ENCODE measurements at regions not wholly inside any gene's neighbourhood (a gene's known extent, or its start where the extent isn't known, plus 50 kb on each side); places are given as distances from the start of the nearest gene placed in this dataset.

DNA sequence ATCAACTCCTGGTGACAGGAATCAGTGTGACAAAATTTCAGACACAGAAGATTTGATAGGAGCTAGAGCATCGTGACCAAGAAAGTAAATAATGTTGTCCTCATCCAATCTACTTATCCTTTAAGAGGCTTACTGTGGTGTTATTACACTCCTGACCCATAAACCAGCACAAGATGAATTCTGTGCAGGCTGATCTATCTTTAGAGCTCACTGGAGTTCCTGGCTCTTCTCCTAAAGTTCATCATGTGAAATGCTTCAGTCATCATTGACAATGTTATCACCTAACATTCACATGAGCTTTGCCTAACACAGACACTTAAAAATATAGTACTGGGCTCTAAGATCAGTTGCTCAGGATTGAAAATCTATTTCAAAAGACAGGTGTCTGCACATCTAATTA lies 271.0 kb upstream of the HSF2 start:
- Histone ChIP-seq H3K4me1 (no peaks in the 10 kb centered on the region), H3K9me3 (no peaks in the 10 kb centered on the region), H3K4me3 (no peak overlapping the region), H3K27me3 (no peaks in the 10 kb centered on the region), H3K36me3 (no peaks in the 10 kb centered on the region), H3K27ac (no peak overlapping the region)
- TF ChIP-seq, protein P1, sequence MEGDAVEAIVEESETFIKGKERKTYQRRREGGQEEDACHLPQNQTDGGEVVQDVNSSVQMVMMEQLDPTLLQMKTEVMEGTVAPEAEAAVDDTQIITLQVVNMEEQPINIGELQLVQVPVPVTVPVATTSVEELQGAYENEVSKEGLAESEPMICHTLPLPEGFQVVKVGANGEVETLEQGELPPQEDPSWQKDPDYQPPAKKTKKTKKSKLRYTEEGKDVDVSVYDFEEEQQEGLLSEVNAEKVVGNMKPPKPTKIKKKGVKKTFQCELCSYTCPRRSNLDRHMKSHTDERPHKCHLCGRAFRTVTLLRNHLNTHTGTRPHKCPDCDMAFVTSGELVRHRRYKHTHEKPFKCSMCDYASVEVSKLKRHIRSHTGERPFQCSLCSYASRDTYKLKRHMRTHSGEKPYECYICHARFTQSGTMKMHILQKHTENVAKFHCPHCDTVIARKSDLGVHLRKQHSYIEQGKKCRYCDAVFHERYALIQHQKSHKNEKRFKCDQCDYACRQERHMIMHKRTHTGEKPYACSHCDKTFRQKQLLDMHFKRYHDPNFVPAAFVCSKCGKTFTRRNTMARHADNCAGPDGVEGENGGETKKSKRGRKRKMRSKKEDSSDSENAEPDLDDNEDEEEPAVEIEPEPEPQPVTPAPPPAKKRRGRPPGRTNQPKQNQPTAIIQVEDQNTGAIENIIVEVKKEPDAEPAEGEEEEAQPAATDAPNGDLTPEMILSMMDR (IDR thresholded peaks at IDR 0.05): no peak
- intact Hi-C loops (cut with DNase I): no loop called here
- ATAC-seq (peak; percentile 26), DNase-seq (no peak)

DNA sequence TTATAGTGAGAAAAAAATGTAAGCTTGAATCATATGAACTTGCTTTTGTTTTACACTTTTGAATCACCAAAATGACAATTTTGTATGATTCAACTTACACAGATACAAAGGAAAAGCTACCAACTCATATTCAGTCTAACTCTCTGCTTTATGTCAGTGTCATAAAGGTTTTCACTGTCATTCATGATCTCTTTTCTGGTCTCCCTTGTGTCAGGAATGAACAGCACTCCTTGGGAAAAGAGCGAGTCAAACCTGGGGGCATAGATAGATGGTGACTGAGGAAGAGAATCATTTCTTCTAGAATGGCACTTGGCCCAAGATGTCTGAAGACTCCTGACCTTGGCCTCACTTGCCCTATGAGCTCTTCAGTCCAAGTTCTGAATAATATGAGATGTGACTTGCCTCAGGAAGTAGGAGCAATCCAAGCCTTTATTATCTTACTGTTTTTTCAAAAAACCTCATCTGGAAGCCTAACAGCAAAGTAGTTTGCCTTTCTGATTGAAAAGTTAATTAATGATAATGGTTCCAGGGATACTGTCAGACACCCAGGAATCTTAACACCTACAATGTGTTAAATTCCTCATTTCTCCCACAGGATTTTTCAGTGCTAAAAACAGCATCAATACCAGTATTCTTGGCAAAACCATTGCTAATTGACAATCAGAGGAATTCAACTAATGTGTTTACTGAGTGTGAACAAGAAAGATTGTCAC lies 270.0 kb upstream of the HSF2 start:
- H3K27ac ChIP-seq: no peak overlapping the region
- no peak for DNase-seq
- H3K9me3 ChIP-seq: no peaks in the 10 kb centered on the region
- H3K27me3 ChIP-seq: no peaks in the 10 kb centered on the region
- H3K4me1 ChIP-seq: no peaks in the 10 kb centered on the region
- intact Hi-C loops (cut with DNase I): no loop called here
- no peaks in the 10 kb centered on the region for H3K36me3 ChIP-seq
- no peak for ATAC-seq
- no peak overlapping the region for H3K4me3 ChIP-seq
- TF ChIP-seq, protein P1 (IDR thresholded peaks at IDR 0.05): no peak

DNA sequence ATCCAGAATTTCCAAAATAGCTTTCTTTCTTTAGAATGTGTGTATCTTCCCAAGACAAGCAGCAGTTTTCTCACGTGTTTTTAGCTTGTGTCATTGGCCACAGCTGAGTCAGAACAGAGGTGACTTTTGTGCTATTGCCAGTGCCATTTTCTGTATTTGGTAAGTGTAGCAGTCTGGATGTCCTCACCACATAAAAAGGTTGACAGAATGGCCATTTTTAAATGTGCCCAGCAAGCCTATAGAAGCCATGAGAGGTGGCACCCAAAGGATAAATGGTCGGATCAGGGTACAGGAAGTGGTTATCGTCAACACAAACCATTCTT lies 269.5 kb upstream of the HSF2 start:
- H3K9me3 ChIP-seq: no peaks in the 10 kb centered on the region
- TF ChIP-seq, protein P1 (IDR thresholded peaks at IDR 0.05): no peak
- H3K36me3 ChIP-seq: no peaks in the 10 kb centered on the region
- no peaks in the 10 kb centered on the region for H3K4me1 ChIP-seq
- no peak for ATAC-seq
- no peak overlapping the region for H3K27ac ChIP-seq
- H3K27me3 ChIP-seq: no peaks in the 10 kb centered on the region
- intact Hi-C loops (cut with DNase I): no loop called here
- H3K4me3 ChIP-seq: no peak overlapping the region
- DNase-seq: no peak

DNA sequence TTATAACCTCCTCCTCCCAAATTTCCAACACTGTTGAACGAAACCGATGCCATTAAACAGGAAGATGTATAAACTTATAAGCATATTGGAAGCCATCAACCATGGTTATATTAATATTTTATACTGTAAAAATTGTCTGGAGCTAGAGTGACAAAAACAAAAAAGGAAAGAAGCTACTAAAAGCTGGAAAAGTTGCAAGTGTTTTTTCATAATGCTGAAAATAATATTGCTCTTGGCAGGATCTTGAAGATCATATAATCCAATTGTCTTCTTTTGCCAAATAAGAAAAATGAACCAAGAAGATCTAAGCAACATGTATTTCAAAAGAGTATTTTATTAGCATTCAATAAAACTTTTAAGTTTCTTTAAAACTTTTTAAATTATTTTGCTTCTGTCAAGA lies 268.9 kb upstream of the HSF2 start:
- DNase-seq (no peak), ATAC-seq (no peak)
- TF ChIP-seq, protein P1 (IDR thresholded peaks at IDR 0.05): no peak
- Histone ChIP-seq H3K4me1 (no peaks in the 10 kb centered on the region), H3K4me3 (no peak overlapping the region), H3K27me3 (no peaks in the 10 kb centered on the region), H3K27ac (no peak overlapping the region), H3K9me3 (no peaks in the 10 kb centered on the region), H3K36me3 (no peaks in the 10 kb centered on the region)
- intact Hi-C loops (cut with DNase I): no loop called here

DNA sequence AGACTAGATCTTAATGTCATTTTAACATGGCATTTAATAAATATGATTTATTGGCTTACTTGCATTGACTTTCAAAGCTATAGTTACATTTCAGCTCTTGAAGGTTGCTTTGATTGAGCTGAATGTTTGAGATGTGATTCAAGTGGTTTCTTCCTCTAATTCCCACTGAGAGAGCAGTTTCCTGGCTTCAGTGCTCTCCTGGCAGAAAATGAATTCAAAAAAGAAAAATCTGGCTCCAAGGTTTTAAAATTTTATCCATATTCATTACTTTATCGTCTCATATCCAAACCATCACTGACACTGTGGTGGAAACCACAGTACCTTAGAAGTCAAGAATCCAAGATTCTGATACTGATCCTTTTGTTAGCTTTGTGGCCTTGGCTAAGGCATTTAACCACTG lies 263.1 kb upstream of the HSF2 start:
- TF ChIP-seq, protein P1 (IDR thresholded peaks at IDR 0.05): no peak
- Histone ChIP-seq H3K4me3 (no peak overlapping the region), H3K9me3 (peaks cover 0 to 2% of the 10 kb centered on the region in 2 donors), H3K27ac (no peak overlapping the region), H3K27me3 (no peaks in the 10 kb centered on the region), H3K36me3 (no peaks in the 10 kb centered on the region), H3K4me1 (no peaks in the 10 kb centered on the region)
- intact Hi-C loops (cut with DNase I): no loop called here
- ATAC-seq (no peak), DNase-seq (no peak)

All from left lung (tissue), 4 donors.